Motor neuron (in vitro differentiated cells): ENCODE measurements at regions not wholly inside any gene's neighbourhood (a gene's known extent, or its start where the extent isn't known, plus 50 kb on each side); places are given as distances from the start of the nearest gene placed in this dataset.

Experiments used
- ATAC-seq, 8 experiments: fragments of 200-7000 bp; cut with Tn5 transposase; replicated peaks in 6 of 8; 2 replicates each; pipeline ENCODE4 v1.8.0; 2021; ENCODE audit warnings: mild to moderate bottlenecking in 8 of 8, moderate library complexity in 8 of 8
- H3K27ac ChIP-seq, 2 donors: fragments of 250-450 bp; sonication (Bioruptor Pico); 2 replicates each; pipeline ENCODE4 v1.9.0; 2021; ENCODE audit warnings: antibody characterized with exemption in 2 of 2, mild to moderate bottlenecking in 2 of 2, moderate library complexity in 1 of 2
- H3K4me1 ChIP-seq, 2 donors: fragments of 250-450 bp; sonication (Bioruptor Pico); replicated peaks in 1 of 2; 2 replicates each; pipeline ENCODE4 v1.6.1; 2021; ENCODE audit warnings: antibody characterized with exemption in 2 of 2, mild to moderate bottlenecking in 2 of 2, moderate library complexity in 1 of 2
- H3K4me3 ChIP-seq, 5 donors: fragments of 250-450 bp; sonication (Bioruptor Pico); 2 replicates each; pipeline ENCODE4 v1.9.0; 2021; ENCODE audit warnings: antibody characterized with exemption in 5 of 5, mild to moderate bottlenecking in 5 of 5, moderate library complexity in 4 of 5
- WGBS, 10 experiments: fragments of 450-650 bp; shearing (Covaris generic); methylation state at CpG; one replicate each; pipeline ENCODE4 v1.0.0; 2022; 5-methylcytosine and 5-hydroxymethylcytosine counted together
- in situ Hi-C, 9 experiments: fragments of 400-800 bp; cut with MboI; loops; one replicate each; pipeline ENCODE4 v1.15.0; 2021; ENCODE audit warnings: low sequenced_read_pairs in 9 of 9, low pct_unique_long_range_greater_than_20kb in 2 of 9; ENCODE audit not compliant: unreplicated experiment in 9 of 9

GRCh38 chr13:99822820-99823219 is 148.7 kb downstream of the ZIC5 start:
- no peak overlapping the region for H3K27ac ChIP-seq
- no peak for ATAC-seq
- H3K4me1 ChIP-seq, result no peaks in the 10 kb centered on the region
- in situ Hi-C loops, result no loop called here
- H3K4me3 ChIP-seq, result no peak overlapping the region
- WGBS, 10 experiments, result 0 to 100% (median 86%) methylated on average over 1 to 2 of the region's 2 CpGs; no CpG with 5 or more reads in 1 of the 10 experiments

GRCh38 chr13:99821741-99822140 is 149.8 kb downstream of the ZIC5 start:
- WGBS, 10 experiments, result 0 to 100% (median 90%) methylated on average over 1 to 2 of the region's 3 CpGs; no CpG with 5 or more reads in 2 of the 10 experiments
- in situ Hi-C loops, result no loop called here

GRCh38 chr13:99819967-99820366 is 151.6 kb downstream of the ZIC5 start:
- ATAC-seq, result no peak
- H3K4me1 ChIP-seq, result no peaks in the 10 kb centered on the region
- WGBS, 10 experiments, result 17 to 100% (median 96%) methylated on average over 1 to 5 of the region's 7 CpGs; no CpG with 5 or more reads in 4 of the 10 experiments
- H3K27ac ChIP-seq, result no peak overlapping the region
- H3K4me3 ChIP-seq, result no peak overlapping the region
- in situ Hi-C loops, result no loop called here

More at GRCh38 chr13:99821741-99822140, 149.8 kb downstream of the ZIC5 start:
- Histone ChIP-seq H3K4me1 (no peaks in the 10 kb centered on the region), H3K27ac (no peak overlapping the region), H3K4me3 (no peak overlapping the region)
- peak in 1 of 8 experiments; percentile 18 for ATAC-seq

- Histone ChIP-seq H3K27ac (no peak overlapping the region), H3K4me3 (no peak overlapping the region), H3K4me1 (no peaks in the 10 kb centered on the region)
- in situ Hi-C loops, result no loop called here
- ATAC-seq, result no peak
- 0 to 100% (median 89%) methylated on average over 1 to 2 of the region's 2 CpGs; no CpG with 5 or more reads in 4 of the 10 experiments for WGBS, 10 experiments
These were observed 155.2 kb downstream of the ZIC5 start for GRCh38 chr13:99816321-99816720.

GRCh38 chr13:99813336-99814095 is 158.1 kb downstream of the ZIC5 start:
- H3K27ac ChIP-seq, result no peak overlapping the region
- no peak for ATAC-seq
- 18 to 100% (median 96%) methylated on average over 2 to 7 of the region's 8 CpGs; no CpG with 5 or more reads in 1 of the 10 experiments for WGBS, 10 experiments
- no peak overlapping the region for H3K4me3 ChIP-seq
- no peaks in the 10 kb centered on the region for H3K4me1 ChIP-seq
- in situ Hi-C loops, result no loop called here

GRCh38 chr13:99812625-99813024 is 158.9 kb downstream of the ZIC5 start:
- H3K27ac ChIP-seq, result no peak overlapping the region
- in situ Hi-C loops, result no loop called here
- no peak overlapping the region for H3K4me3 ChIP-seq
- 0 to 100% (median 94%) methylated on average over 1 to 5 of the region's 5 CpGs; no CpG with 5 or more reads in 2 of the 10 experiments for WGBS, 10 experiments
- no peaks in the 10 kb centered on the region for H3K4me1 ChIP-seq
- peak in 2 of 8 experiments; percentile 63 to 65 for ATAC-seq

- no peak overlapping the region for H3K27ac ChIP-seq
- in situ Hi-C loops, result no loop called here
These were observed 160.4 kb downstream of the ZIC5 start for GRCh38 chr13:99811067-99811700.

GRCh38 chr13:99809926-99810325 is 161.6 kb downstream of the ZIC5 start:
- ATAC-seq, result no peak
- in situ Hi-C loops, result no loop called here
- WGBS, 10 experiments, result 0 to 100% (median 54%) methylated on average over 1 to 4 of the region's 4 CpGs; no CpG with 5 or more reads in 2 of the 10 experiments

More at GRCh38 chr13:99811067-99811700, 160.4 kb downstream of the ZIC5 start:
- 0 to 100% (median 37%) methylated on average over 1 to 2 of the region's 7 CpGs; no CpG with 5 or more reads in 2 of the 10 experiments for WGBS, 10 experiments
- Histone ChIP-seq H3K4me3 (no peak overlapping the region), H3K4me1 (no peaks in the 10 kb centered on the region)
- no peak for ATAC-seq

GRCh38 chr13:99809496-99809895 is 162.1 kb downstream of the ZIC5 start:
- no peak overlapping the region for H3K27ac ChIP-seq
- in situ Hi-C loops, result no loop called here
- no peak for ATAC-seq
- H3K4me3 ChIP-seq, result no peak overlapping the region
- WGBS, 10 experiments, result 76 to 100% (median 84%) methylated on average over 1 to 8 of the region's 8 CpGs; no CpG with 5 or more reads in 4 of the 10 experiments
- peaks cover 0 to 3% of the 10 kb centered on the region in 2 donors for H3K4me1 ChIP-seq

More at GRCh38 chr13:99809926-99810325, 161.6 kb downstream of the ZIC5 start:
- Histone ChIP-seq H3K4me3 (no peak overlapping the region), H3K27ac (no peak overlapping the region), H3K4me1 (peaks cover 0 to 3% of the 10 kb centered on the region in 2 donors)

- H3K4me1 ChIP-seq, result peaks cover 0 to 3% of the 10 kb centered on the region in 2 donors
- ATAC-seq, result no peak
- no peak overlapping the region for H3K27ac ChIP-seq
- in situ Hi-C loops, result no loop called here
- H3K4me3 ChIP-seq, result no peak overlapping the region
- 13 to 86% (median 45%) methylated on average over 1 of the region's 1 CpG; no CpG with 5 or more reads in 5 of the 10 experiments for WGBS, 10 experiments
These were observed 162.8 kb downstream of the ZIC5 start for GRCh38 chr13:99808786-99809185.

- in situ Hi-C loops, result no loop called here
- no peak overlapping the region for H3K27ac ChIP-seq
- ATAC-seq, result peak in 2 of 8 experiments; percentile 49 to 86
- 10 to 100% (median 83%) methylated on average over 1 to 4 of the region's 4 CpGs; no CpG with 5 or more reads in 1 of the 10 experiments for WGBS, 10 experiments
- no peak overlapping the region for H3K4me3 ChIP-seq
- peaks cover 0 to 3% of the 10 kb centered on the region in 2 donors for H3K4me1 ChIP-seq
These were observed 164.9 kb downstream of the ZIC5 start for GRCh38 chr13:99806671-99807070.

- ATAC-seq, result no peak
- in situ Hi-C loops, result no loop called here
- Histone ChIP-seq H3K27ac (no peak overlapping the region), H3K4me1 (peaks cover 0 to 3% of the 10 kb centered on the region in 2 donors), H3K4me3 (no peak overlapping the region)
- WGBS, 10 experiments, result 0 to 100% (median 37%) methylated on average over 1 to 6 of the region's 7 CpGs; no CpG with 5 or more reads in 2 of the 10 experiments
These were observed 166.2 kb downstream of the ZIC5 start for GRCh38 chr13:99805361-99805760.

GRCh38 chr13:99803141-99803540 is 168.4 kb downstream of the ZIC5 start:
- peak in 1 of 8 experiments; percentile 38 for ATAC-seq
- H3K4me3 ChIP-seq, result no peak overlapping the region

More at GRCh38 chr13:99803141-99803540, 168.4 kb downstream of the ZIC5 start:
- Histone ChIP-seq H3K27ac (no peak overlapping the region), H3K4me1 (peaks cover under 1 to 3% of the 10 kb centered on the region in 2 donors)
- WGBS, 10 experiments, result 0 to 100% (median 31%) methylated on average over 1 to 3 of the region's 3 CpGs; no CpG with 5 or more reads in 4 of the 10 experiments
- in situ Hi-C loops, result no loop called here
